C4-2B (cell line): ENCODE measurements at regions not wholly inside any gene's neighbourhood (a gene's known extent, or its start where the extent isn't known, plus 50 kb on each side); places are given as distances from the start of the nearest gene placed in this dataset.

Source experiments
- CTCF ChIP-seq: fragments of 450-650 bp; conservative IDR thresholded peaks from 2 replicates; pipeline ENCODE4 v1.5.1; 2017; ENCODE audit warnings: mild to moderate bottlenecking
- ZFX ChIP-seq: fragments of 450-650 bp; IDR thresholded peaks from 2 replicates; pipeline ENCODE4 v1.6.1; 2017

- TF ChIP-seq CTCF (no peak), ZFX (no peak)
Measured at GRCh38 chr6:146866731-146867414, 268.1 kb downstream of the ADGB start.
